ENCODE measurements at regions not wholly inside any gene's neighbourhood (a gene's known extent, or its start where the extent isn't known, plus 50 kb on each side); places are given as distances from the start of the nearest gene placed in this dataset.

DNA sequence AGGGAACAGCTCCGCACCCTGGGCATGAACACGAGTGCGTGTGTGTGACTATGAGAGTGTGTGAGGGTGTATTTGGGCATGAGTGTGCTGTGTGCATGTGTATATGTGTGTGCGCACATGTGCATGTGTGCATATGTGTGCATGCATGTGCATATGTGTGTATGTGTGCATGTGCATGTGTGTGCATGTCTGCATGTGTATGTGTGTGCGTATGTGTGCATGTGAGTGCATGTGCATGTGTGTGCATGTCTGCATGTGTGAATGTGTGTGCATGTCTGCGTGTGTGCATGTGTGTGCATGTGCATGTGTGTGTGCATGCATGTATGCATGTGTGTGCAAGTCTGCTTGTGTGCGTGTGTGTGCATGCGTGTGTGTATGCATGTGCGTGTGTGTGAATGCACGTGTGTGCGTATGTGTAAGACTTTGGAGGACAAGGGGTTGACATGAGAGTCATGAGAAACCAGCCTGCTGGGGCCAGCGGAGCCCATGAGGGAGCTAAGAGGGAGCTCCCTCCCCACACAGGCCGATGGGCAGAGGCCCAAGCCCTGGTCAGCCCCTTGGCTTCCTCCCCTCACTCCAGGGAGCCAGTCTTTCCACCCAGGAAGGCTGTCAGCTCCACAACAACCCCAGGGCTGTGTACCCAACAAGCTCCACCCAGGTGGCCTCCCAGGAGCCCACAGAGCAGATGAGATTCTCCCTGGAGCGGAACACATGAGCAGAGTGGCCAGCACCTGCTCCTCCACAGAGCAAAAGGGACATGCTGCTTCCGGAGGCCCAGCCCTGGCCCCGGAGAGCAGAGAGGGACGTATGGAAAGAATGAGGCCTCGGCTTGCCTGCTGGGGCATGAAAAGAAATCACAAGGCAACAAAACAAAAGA, 142.5 kb upstream of the PPP2R2D start:
- TF ChIP-seq, protein P1, sequence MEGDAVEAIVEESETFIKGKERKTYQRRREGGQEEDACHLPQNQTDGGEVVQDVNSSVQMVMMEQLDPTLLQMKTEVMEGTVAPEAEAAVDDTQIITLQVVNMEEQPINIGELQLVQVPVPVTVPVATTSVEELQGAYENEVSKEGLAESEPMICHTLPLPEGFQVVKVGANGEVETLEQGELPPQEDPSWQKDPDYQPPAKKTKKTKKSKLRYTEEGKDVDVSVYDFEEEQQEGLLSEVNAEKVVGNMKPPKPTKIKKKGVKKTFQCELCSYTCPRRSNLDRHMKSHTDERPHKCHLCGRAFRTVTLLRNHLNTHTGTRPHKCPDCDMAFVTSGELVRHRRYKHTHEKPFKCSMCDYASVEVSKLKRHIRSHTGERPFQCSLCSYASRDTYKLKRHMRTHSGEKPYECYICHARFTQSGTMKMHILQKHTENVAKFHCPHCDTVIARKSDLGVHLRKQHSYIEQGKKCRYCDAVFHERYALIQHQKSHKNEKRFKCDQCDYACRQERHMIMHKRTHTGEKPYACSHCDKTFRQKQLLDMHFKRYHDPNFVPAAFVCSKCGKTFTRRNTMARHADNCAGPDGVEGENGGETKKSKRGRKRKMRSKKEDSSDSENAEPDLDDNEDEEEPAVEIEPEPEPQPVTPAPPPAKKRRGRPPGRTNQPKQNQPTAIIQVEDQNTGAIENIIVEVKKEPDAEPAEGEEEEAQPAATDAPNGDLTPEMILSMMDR (IDR thresholded peaks at IDR 0.05; ENCODE audit: poor library complexity), result no peak
- no peak for TF ChIP-seq EZH2phosphoT487 (IDR thresholded peaks at IDR 0.05; ENCODE audit: low read depth, severe bottlenecking, unreplicated experiment)
